ENCODE measurements at regions not wholly inside any gene's neighbourhood (a gene's known extent, or its start where the extent isn't known, plus 50 kb on each side); places are given as distances from the start of the nearest gene placed in this dataset.

GRCh38 chr13:107842562-107843180 lies 372.7 kb downstream of the LIG4 start:
- TF ChIP-seq CTCF (conservative IDR thresholded peaks at IDR 0.05) (no peak), ZFX (IDR thresholded peaks at IDR 0.05) (no peak)

Measured in C4-2B (cell line).